ENCODE measurements at regions not wholly inside any gene's neighbourhood (a gene's known extent, or its start where the extent isn't known, plus 50 kb on each side); places are given as distances from the start of the nearest gene placed in this dataset.

- no peak for DNase-seq
These were observed 559.0 kb upstream of the MEF2C start for GRCh38 chr5:89441965-89442364.

GRCh38 chr5:89440670-89441069 lies 557.7 kb upstream of the MEF2C start:
- no peak for DNase-seq

- DNase-seq: no peak
These were observed 554.8 kb upstream of the MEF2C start for GRCh38 chr5:89437450-89438435.

- no peak for DNase-seq
These were observed 553.5 kb upstream of the MEF2C start for GRCh38 chr5:89436464-89436863.

GRCh38 chr5:89435347-89435746 lies 552.4 kb upstream of the MEF2C start:
- DNase-seq: no peak

- DNase-seq: no peak
These were observed 545.6 kb upstream of the MEF2C start for GRCh38 chr5:89428624-89429023.

GRCh38 chr5:89425062-89425461 lies 542.1 kb upstream of the MEF2C start:
- DNase-seq: no peak

- DNase-seq: no peak
These were observed 538.1 kb upstream of the MEF2C start for GRCh38 chr5:89421035-89421434.

- DNase-seq: no peak
These were observed 535.6 kb upstream of the MEF2C start for GRCh38 chr5:89418407-89419085.

GRCh38 chr5:89417990-89418389 lies 535.0 kb upstream of the MEF2C start:
- no peak for DNase-seq

GRCh38 chr5:89417515-89417914 lies 534.5 kb upstream of the MEF2C start:
- DNase-seq: no peak

GRCh38 chr5:89411891-89412290 lies 528.9 kb upstream of the MEF2C start:
- DNase-seq: no peak

GRCh38 chr5:89407054-89407453 lies 524.1 kb upstream of the MEF2C start:
- no peak for DNase-seq

GRCh38 chr5:89401659-89402058 lies 518.7 kb upstream of the MEF2C start:
- DNase-seq: no peak

GRCh38 chr5:89401012-89401411 lies 518.0 kb upstream of the MEF2C start:
- no peak for DNase-seq

GRCh38 chr5:89399548-89399947 lies 516.6 kb upstream of the MEF2C start:
- DNase-seq: no peak

GRCh38 chr5:89397096-89397495 lies 514.1 kb upstream of the MEF2C start:
- no peak for DNase-seq

- no peak for DNase-seq
These were observed 513.4 kb upstream of the MEF2C start for GRCh38 chr5:89396278-89396954.

- DNase-seq: no peak
These were observed 512.1 kb upstream of the MEF2C start for GRCh38 chr5:89395111-89395510.

GRCh38 chr5:89388872-89389271 lies 505.9 kb upstream of the MEF2C start:
- no peak for DNase-seq

- DNase-seq: no peak
These were observed 501.4 kb upstream of the MEF2C start for GRCh38 chr5:89384391-89384790.

- DNase-seq: no peak
These were observed 497.7 kb upstream of the MEF2C start for GRCh38 chr5:89380635-89381034.

- no peak for DNase-seq
These were observed 494.9 kb upstream of the MEF2C start for GRCh38 chr5:89377767-89378455.
